Thyroid gland (tissue), 4 donors: ENCODE measurements at regions not wholly inside any gene's neighbourhood (a gene's known extent, or its start where the extent isn't known, plus 50 kb on each side); places are given as distances from the start of the nearest gene placed in this dataset.
"Not testable (repeated sequence)": the region's sequence is repeated elsewhere in the genome, so short reads cannot be mapped to it uniquely, and the experiment has no call there.

Experiments used
- DNase-seq, 2 donors: peaks; one replicate each; pipeline ENCODE4 v3.0.0-alpha.2; 2019
- H3K27ac ChIP-seq, 3 donors: fragments of 200-600 bp; sonication (generic); 1 replicate in 2 of 3; 2 replicates in 1 of 3; pipeline ENCODE4 v1.5.1; 2016 to 2019; ENCODE audit warnings: mild to moderate bottlenecking in 1 of 3, moderate library complexity in 1 of 3
- H3K27me3 ChIP-seq: fragments of 200-600 bp; sonication (generic); one replicate; pipeline ENCODE4 v1.5.1; 2019
- H3K36me3 ChIP-seq, 2 donors: fragments of 200-600 bp; sonication (generic); one replicate each; pipeline ENCODE4 v1.5.1; 2016 to 2019
- H3K4me1 ChIP-seq, 2 donors: fragments of 200-600 bp; sonication (generic); one replicate each; pipeline ENCODE4 v1.5.1; 2017 to 2019
- H3K4me3 ChIP-seq, 3 donors: fragments of 200-600 bp; sonication (generic); replicated peaks in 1 of 3; 1 replicate in 2 of 3; 2 replicates in 1 of 3; pipeline ENCODE4 v1.5.1; 2016; ENCODE audit warnings: mild to moderate bottlenecking in 1 of 3
- H3K9me3 ChIP-seq: fragments of 200-600 bp; sonication (generic); one replicate; pipeline ENCODE4 v1.5.1; 2017
- POLR2A ChIP-seq, 2 donors: fragments of 450-650 bp; IDR thresholded peaks; one replicate each; pipeline ENCODE4 v1.6.1; 2017; ENCODE audit warnings: antibody characterized with exemption in 2 of 2, mild to moderate bottlenecking in 2 of 2, moderate library complexity in 1 of 2
- WGBS, 2 donors: methylation state at CpG; one replicate each; pipeline ENCODE4 v1.1.5; 2017; 5-methylcytosine and 5-hydroxymethylcytosine counted together
- intact Hi-C: fragments of 100-400 bp; cut with DNase I; formaldehyde crosslinking; loops from one replicate; pipeline ENCODE4 v1.15.1; 2023
- TF ChIP-seq, protein P1 (sequence below), 6 experiments: fragments of 200-600 bp in 3 of 6; fragments of 450-650 bp in 3 of 6; sonication (generic) in 3 of 6; IDR thresholded peaks; one replicate each; pipeline ENCODE4 v1.5.1; 2016 to 2019; ENCODE audit warnings: antibody characterized with exemption in 6 of 6, mild to moderate bottlenecking in 2 of 6, inconsistent platforms in 1 of 6, moderate library complexity in 1 of 6

- no peaks in the 10 kb centered on the region for H3K9me3 ChIP-seq
- intact Hi-C loops = no loop called here
- H3K27me3 ChIP-seq = no peaks in the 10 kb centered on the region
- TF ChIP-seq, protein P1, sequence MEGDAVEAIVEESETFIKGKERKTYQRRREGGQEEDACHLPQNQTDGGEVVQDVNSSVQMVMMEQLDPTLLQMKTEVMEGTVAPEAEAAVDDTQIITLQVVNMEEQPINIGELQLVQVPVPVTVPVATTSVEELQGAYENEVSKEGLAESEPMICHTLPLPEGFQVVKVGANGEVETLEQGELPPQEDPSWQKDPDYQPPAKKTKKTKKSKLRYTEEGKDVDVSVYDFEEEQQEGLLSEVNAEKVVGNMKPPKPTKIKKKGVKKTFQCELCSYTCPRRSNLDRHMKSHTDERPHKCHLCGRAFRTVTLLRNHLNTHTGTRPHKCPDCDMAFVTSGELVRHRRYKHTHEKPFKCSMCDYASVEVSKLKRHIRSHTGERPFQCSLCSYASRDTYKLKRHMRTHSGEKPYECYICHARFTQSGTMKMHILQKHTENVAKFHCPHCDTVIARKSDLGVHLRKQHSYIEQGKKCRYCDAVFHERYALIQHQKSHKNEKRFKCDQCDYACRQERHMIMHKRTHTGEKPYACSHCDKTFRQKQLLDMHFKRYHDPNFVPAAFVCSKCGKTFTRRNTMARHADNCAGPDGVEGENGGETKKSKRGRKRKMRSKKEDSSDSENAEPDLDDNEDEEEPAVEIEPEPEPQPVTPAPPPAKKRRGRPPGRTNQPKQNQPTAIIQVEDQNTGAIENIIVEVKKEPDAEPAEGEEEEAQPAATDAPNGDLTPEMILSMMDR (IDR thresholded peaks at IDR 0.05) = no peak
- no peak for TF ChIP-seq POLR2A (IDR thresholded peaks at IDR 0.05)
- peak; percentile 56 to 59 for DNase-seq
- no peak overlapping the region for H3K4me3 ChIP-seq
- no peak overlapping the region for H3K27ac ChIP-seq
- H3K36me3 ChIP-seq = no peaks in the 10 kb centered on the region
- H3K4me1 ChIP-seq = no peaks in the 10 kb centered on the region
Observed at GRCh38 chr5:104045987-104046386, 483.4 kb upstream of the NUDT12 start.

GRCh38 chr5:104039871-104040270 lies 477.3 kb upstream of the NUDT12 start:
- H3K4me3 ChIP-seq, H3K27me3 ChIP-seq, H3K27ac ChIP-seq, H3K36me3 ChIP-seq, DNase-seq, intact Hi-C loops, H3K4me1 ChIP-seq, H3K9me3 ChIP-seq: not testable (repeated sequence)
- WGBS, 2 donors = 85 to 91% methylated on average over 4 of the region's 4 CpGs

GRCh38 chr5:104037136-104037535 lies 474.5 kb upstream of the NUDT12 start:
- H3K27ac ChIP-seq, H3K4me3 ChIP-seq, H3K9me3 ChIP-seq, H3K27me3 ChIP-seq, H3K36me3 ChIP-seq, DNase-seq, intact Hi-C loops, H3K4me1 ChIP-seq: not testable (repeated sequence)
- WGBS, 2 donors = 92 to 95% methylated on average over 4 of the region's 4 CpGs

DNA sequence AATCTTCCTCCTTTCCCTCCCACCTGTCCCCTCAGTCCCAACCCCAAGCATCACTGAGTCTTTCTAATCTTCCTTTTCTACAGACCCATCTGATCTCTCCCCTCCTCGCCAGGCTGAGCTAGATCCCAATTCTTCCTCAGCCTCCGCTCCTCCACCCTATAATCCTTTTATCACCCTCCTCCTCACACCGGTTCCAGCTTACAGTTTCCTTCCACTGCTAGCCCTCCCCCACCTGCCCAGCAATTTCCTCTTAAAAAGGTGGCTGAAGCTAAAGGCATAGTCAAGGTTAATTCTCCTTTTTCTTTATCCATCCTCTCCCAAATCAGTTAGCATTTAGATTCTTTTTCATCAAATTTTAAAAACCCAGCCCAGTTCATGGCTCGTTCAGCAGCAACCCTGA lies 470.6 kb upstream of the NUDT12 start:
- H3K4me3 ChIP-seq, H3K9me3 ChIP-seq, H3K4me1 ChIP-seq, H3K27me3 ChIP-seq, H3K36me3 ChIP-seq, H3K27ac ChIP-seq, DNase-seq, intact Hi-C loops: not testable (repeated sequence)
- 72 to 73% methylated on average over 4 of the region's 4 CpGs for WGBS, 2 donors

DNA sequence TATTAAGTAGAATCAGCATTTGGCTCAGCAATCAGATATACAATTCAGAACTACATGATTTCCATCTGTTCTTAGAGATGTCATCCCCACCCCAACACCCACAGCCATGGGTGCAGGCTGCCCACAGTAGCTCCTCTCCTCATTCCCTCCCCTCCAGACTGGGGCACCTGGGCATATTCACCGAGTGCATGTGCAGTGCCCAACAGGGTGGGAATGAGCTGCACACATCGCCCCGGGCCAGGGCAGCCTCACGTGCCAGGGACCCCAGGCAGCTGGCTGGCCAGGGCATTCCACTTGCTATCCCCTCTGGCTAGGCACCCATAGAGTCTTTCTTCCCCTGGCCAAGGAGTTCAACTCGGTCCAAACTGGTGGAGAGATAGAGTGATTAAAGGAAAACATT lies 461.9 kb upstream of the NUDT12 start:
- Histone ChIP-seq H3K36me3 (no peaks in the 10 kb centered on the region), H3K4me1 (no peaks in the 10 kb centered on the region), H3K4me3 (no peak overlapping the region), H3K27ac (no peak overlapping the region), H3K27me3 (no peaks in the 10 kb centered on the region), H3K9me3 (no peaks in the 10 kb centered on the region)
- TF ChIP-seq POLR2A (IDR thresholded peaks at IDR 0.05) = no peak
- TF ChIP-seq, protein P1 (IDR thresholded peaks at IDR 0.05) = no peak
- 80 to 87% methylated on average over 5 of the region's 5 CpGs for WGBS, 2 donors
- intact Hi-C loops = no loop called here
- no peak for DNase-seq

DNA sequence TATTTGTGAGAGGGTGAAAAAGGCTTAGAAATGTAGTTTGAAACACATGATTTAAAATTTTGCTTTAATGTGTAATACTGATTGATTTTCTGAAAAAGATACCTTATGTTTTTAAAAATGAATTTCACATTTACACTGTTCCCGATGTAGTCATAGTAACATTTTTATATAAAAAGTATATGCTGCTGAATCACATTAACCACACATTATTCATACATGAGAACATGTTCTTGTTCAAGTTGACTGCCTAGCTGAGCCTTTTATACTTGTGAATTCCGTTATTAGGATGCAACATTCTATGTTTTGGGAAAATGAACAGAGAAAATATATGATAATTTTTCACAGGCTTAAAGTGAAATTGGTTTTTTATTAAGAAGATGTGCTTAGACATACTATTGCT lies 461.1 kb upstream of the NUDT12 start:
- Histone ChIP-seq H3K27me3 (no peaks in the 10 kb centered on the region), H3K4me3 (no peak overlapping the region), H3K4me1 (no peaks in the 10 kb centered on the region), H3K36me3 (no peaks in the 10 kb centered on the region), H3K27ac (no peak overlapping the region), H3K9me3 (no peaks in the 10 kb centered on the region)
- TF ChIP-seq POLR2A (IDR thresholded peaks at IDR 0.05) = no peak
- TF ChIP-seq, protein P1 (IDR thresholded peaks at IDR 0.05) = no peak
- DNase-seq = no peak
- intact Hi-C loops = no loop called here
- WGBS, 2 donors = 85 to 86% methylated on average over 2 of the region's 2 CpGs

- H3K4me3 ChIP-seq = no peak overlapping the region
- H3K9me3 ChIP-seq = no peaks in the 10 kb centered on the region
- 60 to 62% methylated on average over 2 of the region's 2 CpGs for WGBS, 2 donors
- no peaks in the 10 kb centered on the region for H3K4me1 ChIP-seq
- DNase-seq = no peak
- intact Hi-C loops = no loop called here
- TF ChIP-seq, protein P1 (IDR thresholded peaks at IDR 0.05) = no peak
- no peak for TF ChIP-seq POLR2A (IDR thresholded peaks at IDR 0.05)
- no peaks in the 10 kb centered on the region for H3K36me3 ChIP-seq
- no peak overlapping the region for H3K27ac ChIP-seq
- no peaks in the 10 kb centered on the region for H3K27me3 ChIP-seq
Observed at GRCh38 chr5:104019956-104020355, 457.4 kb upstream of the NUDT12 start.
